Pons (tissue), 1 donor: ENCODE measurements at regions not wholly inside any gene's neighbourhood (a gene's known extent, or its start where the extent isn't known, plus 50 kb on each side); places are given as distances from the start of the nearest gene placed in this dataset.
"Not testable (repeated sequence)": the region's sequence is repeated elsewhere in the genome, so short reads cannot be mapped to it uniquely, and the experiment has no call there.

Source experiments
- DNase-seq: peaks from one replicate; pipeline ENCODE4 v3.0.0-alpha.2; 2016; ENCODE audit warnings: low spot score

DNA sequence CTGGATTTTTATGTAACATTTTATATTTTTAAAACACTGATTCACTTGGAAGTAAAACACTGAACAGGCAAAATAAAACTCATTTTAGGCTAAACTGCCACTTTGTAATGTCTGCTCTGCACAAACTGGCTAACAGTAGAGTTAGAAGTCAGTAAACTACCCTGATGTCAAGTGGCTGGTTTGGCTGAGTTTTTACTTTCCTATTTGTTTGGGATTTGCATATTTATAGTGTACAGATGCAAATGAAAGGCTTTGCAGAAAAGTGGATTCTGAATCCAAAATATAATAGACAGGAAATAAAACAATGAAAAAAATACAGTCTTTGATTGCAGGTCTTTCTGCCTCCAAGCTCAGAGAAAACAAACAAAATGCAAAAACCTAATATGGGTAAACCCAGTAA is 213.1 kb downstream of the CDH26 start:
- DNase-seq: no peak

DNA sequence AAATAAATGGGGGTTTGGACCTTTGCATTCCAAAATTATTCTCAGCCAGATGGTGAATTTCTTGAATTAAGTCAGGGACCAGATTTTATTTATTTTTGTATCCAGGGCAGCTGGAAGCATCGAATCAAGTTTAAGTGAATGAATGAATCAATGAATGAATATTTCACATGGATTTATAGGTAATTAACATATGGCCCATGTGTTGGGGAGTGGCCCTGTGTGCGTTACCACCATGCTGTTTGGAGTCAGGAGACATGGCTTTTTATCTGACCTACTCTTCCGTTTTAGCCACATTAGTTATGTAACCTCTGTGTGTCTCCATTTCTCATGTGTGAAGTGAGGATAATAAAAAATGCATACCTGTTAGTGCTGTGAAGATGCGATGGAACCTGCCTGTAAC is 213.5 kb downstream of the CDH26 start:
- DNase-seq: no peak

DNA sequence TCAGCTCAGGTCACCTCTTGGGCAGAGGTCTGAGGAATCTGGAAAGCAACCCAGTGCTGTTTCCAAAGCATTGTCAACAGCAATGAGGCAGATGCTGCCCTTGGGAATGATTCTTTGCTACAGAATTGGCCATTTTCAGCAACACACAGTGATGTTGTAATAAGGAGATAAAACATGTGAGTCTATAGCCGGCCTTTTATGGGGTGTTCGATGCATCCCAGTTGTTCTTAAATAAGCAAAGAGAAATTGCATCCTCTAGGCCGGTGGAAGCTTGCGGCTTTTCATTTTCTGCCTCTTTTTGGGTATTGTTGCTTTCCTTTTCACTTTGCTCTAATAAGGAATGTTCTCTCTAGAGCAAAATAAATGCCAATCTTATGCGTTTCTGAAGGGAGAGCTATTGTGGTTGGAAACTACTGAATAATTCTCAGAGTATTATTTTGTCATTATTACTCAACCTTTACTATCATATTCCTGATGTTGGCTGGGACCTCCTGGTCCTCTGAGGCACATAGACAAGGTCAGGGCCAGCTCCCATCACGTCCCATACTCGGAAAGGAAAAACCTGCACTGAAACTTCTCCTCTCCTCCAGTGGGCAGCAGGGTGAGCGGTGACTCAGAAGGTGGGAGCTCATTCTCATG is 214.2 kb downstream of the CDH26 start:
- DNase-seq: no peak

DNA sequence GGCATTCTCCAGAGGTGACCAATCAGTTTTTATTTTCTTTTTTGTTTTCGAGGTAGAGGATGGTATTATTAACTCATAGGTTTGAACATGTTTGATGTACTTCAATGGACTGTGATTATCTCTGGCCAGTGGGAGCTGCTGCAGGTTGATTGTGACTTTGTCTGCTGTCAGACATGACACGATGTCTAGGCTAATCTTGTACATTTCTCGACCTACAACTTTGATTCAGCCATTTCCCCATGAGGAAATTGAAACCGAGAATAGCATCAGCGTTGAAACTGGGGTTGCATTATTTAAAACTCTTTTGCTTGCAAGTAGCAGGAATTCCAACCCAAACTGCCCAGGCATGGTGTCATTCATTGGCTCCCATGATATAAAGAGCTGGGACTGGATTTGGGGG is 218.9 kb downstream of the CDH26 start:
- DNase-seq: no peak

DNA sequence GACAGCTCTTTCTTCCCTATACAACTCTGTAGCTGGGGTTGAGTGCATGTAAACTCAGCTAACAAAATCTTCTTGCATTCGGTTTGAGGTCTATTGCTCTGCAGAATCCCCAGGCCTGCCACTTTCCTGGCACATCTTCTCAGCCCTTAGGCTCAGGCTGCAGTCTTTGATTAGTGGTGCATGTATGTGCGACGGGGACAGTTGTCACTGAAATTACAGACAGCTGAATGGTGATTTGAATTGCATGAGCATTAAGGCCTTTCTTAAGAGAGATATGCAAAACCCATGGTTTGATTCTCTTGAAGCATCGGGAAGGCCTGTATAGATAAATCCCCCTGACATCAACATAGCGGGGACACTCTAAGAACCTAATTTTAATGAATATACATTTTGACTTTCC is 222.8 kb downstream of the CDH26 start:
- no peak for DNase-seq

DNA sequence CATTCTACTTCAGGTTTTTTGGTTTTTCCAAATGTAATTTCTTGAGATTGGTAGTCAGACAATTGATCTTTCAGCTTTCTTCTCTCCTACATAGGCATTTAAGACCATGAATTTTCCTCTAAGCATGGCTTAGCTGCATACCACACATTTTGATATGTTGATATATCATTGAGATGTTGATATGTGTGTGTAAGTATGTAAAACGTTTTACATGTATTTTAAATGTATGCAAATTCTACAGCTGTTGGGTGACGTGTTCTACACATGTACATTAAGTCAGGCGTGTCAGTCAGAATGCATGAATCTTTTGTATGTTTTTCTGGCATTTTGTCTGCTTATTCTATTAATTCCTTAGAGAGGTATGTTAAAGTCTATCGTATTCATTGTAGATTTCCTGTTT is 228.2 kb downstream of the CDH26 start:
- no peak for DNase-seq

DNA sequence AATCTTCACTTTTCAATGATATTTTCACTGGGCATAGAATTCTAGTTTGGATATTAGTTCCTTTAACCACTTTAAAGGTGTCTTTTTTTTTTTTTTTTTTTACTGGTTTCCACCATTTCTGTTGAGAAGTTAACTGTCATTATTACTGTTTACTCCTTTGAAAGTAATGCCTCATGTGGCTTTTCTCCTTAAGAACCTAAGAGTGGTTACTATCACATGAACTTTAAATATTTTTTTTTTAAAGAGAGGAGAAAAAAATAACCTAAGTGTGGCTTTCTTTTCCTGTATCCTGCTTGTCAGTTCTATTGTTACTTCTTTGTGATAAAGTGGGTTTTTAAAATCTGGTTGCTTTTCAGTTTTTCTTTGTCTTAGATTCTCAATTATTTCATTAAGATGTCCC is 229.5 kb downstream of the CDH26 start:
- no peak for DNase-seq

DNA sequence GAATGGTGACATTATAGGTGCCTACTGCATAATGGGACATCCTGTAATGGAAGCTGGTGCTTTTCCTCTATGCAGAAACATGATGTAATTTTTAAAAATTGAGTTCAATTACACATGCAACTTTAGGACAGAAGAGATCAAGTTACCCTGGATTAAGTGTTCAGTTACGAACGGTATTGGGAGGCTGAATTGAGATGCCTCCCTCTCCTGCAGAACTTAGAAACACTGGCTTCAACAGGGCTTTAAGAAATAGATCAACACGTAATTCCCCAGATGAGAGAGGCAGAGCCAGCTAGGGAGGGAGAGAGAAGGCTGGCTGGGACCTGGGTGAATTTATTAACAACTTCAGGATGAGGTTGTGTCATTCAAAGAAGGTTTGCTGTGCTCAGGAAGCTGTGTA is 232.8 kb downstream of the CDH26 start:
- DNase-seq: no peak

DNA sequence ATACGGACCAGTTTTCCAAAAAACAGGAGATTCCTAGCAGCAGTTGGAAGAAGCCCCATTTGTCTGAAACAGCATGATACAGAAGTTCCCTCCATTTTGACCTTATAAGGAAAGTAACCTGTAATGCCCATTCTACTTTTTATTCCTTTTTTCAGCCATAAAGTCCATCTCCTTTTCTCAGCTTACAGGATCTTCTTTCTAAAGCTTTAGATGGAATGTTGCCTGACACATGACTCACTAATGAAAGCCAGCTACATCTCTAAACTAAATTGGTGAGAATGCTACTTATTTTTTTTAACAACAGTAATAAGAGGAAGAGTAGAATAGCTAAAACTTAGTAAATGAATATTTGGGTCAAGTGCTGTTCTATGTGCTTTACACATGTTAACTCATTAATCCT is 234.1 kb downstream of the CDH26 start:
- DNase-seq: no peak

DNA sequence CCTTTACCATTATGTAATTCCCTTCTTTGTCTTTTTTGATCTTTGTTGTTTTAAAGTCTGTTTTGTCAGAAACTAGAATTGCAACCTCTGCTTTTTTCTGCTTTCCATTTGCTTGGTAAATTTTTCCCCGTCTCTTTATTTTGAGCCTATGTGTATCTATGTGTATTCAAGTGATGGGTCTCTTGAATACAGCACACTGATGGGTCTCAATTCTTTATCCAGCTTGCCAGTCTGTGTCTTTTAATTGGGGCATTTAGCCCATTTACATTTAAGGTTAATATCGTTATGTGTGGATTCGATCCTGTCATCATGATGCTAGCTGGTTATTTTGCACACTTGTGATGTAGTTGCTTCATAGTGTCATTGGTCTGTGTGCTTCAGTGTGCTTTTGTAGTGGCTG is 240.9 kb downstream of the CDH26 start:
- not testable (repeated sequence) for DNase-seq

DNA sequence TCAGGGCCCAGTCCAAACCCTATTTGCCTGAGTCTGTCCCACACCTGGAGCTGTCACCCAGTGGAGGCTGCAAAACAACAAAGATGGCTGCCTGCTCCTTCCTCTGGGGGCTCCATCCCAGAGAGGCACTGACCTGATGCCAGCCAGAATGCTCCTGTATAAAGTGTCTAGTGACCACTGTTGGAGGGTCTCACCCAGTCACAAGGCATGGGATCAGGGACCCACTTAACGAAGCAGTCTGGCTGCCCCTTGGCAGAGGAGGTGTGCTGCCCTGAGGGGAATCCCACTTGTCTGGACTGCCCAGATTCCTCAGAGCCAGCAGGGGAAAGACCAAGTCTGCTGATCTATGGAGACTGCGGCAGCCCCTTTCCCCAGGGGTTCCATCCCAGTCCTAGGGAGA is 241.6 kb downstream of the CDH26 start:
- DNase-seq: no peak

DNA sequence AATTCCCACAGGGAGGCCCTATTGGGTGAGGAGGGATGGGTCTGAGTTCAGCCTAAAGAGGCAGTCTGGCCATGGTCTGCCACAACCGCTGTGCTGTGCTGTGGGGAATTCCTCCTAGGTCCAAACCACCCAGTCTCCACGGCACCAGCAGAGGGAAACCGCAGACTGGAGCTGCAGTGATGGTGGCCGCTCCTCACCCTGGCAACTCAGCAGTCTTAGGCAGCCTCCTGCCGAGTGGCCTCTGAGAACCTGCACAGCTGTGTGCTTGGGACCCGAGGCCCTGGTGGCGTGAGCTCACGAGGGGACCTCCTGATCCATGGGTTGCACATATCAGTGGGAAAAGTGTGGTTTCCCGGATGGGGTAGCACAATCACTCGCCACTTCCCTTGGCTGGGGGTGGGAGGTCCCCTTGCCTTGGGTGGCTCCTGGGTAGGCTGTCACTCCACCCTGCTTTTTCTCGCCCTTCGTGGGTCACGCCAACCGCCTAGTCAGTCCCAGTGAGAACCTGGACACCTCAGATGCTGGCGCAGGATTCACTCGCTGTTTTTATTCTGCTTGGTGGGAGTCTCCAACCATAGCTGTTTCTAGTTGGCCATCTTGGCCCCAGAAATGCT is 242.2 kb downstream of the CDH26 start:
- no peak for DNase-seq

DNA sequence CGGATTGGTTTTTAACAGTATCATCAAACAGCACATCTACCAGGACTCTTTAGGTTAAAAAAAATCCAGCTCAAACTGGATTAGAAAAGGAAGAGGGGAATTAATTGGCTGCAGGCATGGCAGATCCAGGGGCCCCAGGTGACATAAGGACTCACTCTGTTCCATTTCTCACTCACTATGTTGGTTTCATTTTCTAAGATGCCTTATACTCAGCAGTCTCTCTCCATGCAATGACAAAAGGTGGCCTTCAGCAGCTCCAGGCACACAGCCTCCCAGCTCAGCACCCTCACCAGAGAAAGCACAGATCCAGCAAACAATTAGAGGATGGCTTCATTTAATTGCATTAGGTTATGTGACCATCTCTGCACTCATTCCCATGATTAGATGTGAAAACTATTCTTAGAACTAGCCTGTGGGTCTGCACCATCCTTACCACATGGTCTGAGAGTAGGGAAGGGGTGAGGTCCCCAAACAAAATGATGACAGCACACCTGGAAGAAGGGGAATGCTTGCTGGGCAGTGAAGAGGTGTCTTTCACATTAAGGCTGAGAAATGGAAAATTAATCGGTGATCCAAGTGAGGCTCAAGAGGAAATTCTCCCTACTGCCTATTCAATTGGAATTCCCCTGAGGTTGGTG is 243.1 kb downstream of the CDH26 start:
- no peak for DNase-seq

DNA sequence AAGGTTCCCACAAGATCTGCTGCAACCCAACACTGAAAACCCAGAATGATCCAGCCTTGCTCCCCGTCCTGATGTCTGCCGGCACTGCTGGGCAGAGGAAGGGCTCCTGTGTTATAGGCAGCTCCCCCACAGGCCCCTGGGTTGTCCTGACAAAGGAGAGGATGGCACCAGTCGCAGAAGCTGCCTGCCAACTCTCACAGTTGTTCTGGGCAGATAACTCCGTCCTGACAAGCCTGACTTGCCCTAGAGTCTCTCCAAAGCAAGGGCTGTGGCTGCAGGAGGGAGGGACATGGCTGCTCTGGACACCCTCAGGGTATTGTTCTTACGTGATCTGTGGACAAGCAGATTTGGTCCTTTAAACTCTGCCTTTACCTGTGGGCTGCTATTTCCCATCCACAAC is 243.8 kb downstream of the CDH26 start:
- DNase-seq: no peak

DNA sequence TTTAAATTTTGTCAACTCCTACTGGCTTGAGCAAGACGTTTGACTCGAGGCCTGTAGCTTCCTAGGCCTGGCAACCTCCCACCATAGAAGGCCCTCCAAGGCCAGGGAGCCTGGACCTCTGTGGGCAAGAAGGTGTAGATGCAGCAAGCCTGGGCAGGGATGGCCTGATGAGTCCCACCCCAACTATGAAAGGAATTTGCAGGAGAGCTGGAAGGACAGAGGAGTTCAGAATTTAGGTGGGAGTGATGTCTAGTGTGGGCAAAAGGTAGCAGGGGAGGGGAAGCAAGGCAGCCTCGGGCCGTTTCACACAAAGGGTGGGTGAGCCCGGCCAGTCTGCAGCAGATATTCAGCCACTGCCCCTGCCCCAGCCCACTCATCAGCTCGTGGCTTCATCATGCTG is 245.2 kb downstream of the CDH26 start:
- DNase-seq: no peak

DNA sequence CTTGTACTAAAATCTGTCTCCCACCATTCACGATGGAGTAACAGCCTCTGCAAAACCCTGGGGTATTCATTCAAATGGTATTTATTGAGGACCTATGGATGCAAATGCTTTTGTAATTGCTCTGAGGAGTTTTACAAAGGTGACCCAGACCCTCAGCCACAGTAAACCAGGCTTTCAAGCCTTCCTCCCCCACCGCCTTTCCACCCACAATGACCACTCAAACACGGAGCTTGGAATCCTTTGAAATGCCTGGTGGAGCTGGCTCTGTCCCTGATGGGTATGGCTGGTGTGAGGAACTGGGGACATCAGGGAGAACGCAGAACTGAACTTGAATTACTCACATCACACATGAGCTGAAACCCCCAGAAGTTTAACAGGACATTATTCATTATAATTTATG is 246.4 kb downstream of the CDH26 start:
- no peak for DNase-seq

DNA sequence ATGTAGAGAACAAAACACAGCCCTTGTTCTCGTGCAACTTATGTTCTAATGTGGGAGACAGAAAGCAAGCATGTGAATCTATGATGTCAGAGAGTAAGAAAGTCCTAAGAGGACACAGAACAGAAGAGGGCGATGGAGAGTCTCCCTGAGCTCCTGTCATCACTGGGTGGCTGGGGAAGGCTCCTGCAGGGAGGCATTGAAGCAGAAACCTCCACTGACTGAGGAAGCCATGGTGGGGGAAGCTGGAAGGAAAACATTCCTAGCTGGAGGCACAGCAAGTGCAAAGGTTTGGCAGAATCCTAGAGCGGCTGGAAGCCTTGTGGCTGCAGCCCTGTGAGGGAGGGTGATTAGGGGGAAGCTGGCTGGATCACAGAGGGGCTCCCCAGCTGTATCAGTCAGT is 248.0 kb downstream of the CDH26 start:
- DNase-seq: no peak

DNA sequence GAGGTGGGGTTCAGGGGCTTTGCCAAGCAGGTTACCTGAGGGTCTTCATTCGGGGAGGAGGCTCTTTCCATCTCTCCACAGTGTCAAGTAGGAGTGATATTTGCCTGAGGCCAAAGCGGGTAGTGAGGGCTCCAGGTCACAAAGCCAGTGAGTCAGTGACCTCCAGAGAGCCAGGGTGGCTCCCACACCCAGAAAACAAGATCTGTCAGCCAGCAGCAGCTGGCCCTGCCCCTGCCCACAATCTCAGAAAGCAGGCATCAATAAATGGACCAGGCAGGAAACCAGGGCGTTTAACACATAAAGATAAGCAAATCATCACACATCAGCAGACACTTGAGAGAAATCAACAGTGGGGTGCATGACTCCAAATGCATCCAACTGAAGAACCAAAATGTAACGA is 250.8 kb downstream of the CDH26 start:
- no peak for DNase-seq

DNA sequence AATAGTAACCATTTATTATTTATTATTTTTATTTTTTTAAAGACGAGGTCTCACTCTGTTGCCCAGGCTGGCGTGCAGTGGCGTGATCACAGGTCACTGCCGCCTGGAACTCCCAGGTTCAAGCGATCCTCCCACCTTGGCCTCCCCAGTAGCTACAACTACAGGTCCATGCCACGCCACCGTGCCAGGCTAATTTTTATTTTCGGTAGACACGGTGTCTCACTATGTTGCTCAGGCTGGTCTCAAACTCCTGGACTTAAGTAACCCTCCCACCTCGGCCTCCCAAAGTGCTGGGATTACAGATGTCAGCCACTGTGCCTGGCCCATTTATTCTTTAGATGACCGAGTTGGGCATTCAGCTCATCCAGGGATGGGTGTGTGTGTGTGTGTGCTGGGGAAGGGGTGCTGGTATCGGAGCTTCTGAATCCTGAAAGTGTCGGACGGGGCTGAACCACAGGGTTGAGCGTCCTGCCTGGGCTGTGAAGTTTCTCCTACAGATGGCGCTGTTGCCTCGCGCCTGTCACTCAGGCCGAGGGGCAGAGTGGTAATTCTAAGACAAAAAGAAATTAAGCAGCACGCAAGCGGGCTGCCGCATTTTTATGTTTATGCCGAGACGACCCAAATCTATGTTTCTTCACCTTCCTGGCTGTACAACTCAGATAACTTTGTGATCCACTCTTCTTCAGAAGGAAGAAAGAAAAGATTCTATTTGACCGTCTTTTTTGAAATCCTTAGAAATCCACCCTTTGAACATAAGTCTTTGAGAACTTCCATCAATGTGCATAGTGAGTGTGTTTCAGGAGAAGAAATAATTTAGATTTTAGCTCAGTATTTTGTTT is 252.8 kb downstream of the CDH26 start:
- peak; percentile 48 for DNase-seq

DNA sequence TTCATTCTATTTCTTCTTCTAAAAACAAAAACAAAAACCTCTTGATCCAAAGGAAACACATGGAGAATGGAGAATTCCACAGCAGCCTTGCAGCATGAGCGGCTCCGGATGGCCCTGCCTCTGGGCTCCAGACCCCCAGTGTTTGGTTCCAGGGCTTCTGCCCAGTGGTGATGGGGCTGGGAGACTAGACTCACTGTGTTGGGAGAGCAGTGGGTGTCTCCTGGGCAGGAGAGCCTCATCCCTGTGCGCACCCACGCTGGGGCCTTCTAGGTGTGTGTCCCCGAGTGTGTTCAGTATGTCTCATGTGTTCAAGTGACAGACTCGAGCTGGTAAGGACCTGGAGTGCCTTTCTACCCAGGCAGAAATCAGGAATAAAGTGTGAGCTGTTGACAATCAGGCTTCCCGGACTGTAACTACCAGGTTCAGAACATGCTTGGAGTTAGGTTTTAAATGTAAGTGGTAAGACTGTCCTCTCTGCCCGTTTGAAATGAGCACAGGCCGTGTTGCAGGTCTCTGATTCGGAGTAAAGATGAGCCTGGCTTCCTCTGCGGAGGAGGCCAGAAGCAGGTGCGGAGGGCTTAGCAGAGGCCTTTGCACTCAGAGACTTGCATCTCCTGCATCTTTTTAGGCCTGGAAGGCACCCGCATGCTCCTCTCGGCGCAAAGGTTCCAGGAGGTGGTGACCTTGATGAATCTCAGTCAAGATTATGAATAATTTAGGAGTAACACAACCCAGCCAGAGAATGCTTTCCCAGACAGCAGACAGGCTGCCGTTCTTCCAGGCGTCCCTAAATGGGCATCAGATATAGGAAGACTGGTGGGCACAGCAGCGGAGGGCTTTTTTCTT is 253.6 kb downstream of the CDH26 start:
- no peak for DNase-seq

DNA sequence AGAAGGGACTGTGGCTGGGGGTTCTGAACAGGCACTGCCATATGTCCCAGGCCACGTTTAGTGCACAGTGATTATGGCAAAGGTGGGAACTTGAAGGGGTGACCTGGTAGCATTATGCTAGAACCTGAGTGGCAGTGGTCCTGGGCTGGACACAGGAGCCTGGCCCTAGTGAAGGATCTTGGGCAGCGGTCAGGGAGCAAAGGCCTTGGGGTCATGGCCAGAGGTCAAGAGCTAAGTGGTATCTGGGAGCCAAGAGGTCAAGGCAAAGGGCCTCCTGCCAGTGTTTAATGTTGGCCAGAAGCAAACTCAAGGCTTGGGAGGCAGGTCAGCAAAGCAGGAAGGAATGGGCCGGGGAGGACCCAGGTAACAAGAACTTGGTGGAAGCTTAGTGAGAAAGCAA is 254.5 kb downstream of the CDH26 start:
- no peak for DNase-seq
